Adrenal gland (tissue), 9 donors: ENCODE measurements at regions not wholly inside any gene's neighbourhood (a gene's known extent, or its start where the extent isn't known, plus 50 kb on each side); places are given as distances from the start of the nearest gene placed in this dataset.

Experiments
- DNase-seq, 7 donors: peaks; one replicate each; pipeline ENCODE4 v3.0.0-alpha.2; 2019 to 2020
- H3K27ac ChIP-seq, 5 donors: fragments of 200-600 bp; sonication (generic) in 4 of 5; 1 replicate in 3 of 5; 2 replicates in 2 of 5; pipeline versions ENCODE4 v1.5.1 to v1.8.0; 2016 to 2020; ENCODE audit warnings: mild to moderate bottlenecking in 1 of 5
- H3K27me3 ChIP-seq: fragments of 200-600 bp; 2 replicates; pipeline ENCODE4 v1.8.0; 2021
- H3K36me3 ChIP-seq, 2 donors: fragments of 200-600 bp; replicated peaks in 1 of 2; 1 replicate in 1 of 2; 2 replicates in 1 of 2; pipeline versions ENCODE4 v1.5.1 to v1.8.0; 2018 to 2022
- H3K4me1 ChIP-seq, 2 donors: fragments of 200-600 bp; replicated peaks in 1 of 2; 1 replicate in 1 of 2; 2 replicates in 1 of 2; pipeline versions ENCODE4 v1.5.1 to v1.8.0; 2018 to 2021
- H3K4me3 ChIP-seq, 4 donors: fragments of 200-600 bp; sonication (generic) in 3 of 4; one replicate each; pipeline ENCODE4 v1.5.1; 2016 to 2018
- H3K9me3 ChIP-seq, 3 donors: fragments of 200-600 bp; sonication (generic) in 1 of 3; replicated peaks in 1 of 3; 1 replicate in 2 of 3; 2 replicates in 1 of 3; pipeline versions ENCODE4 v1.5.1 to v1.8.0; 2016 to 2021
- POLR2A ChIP-seq, 2 donors: fragments of 450-650 bp; IDR thresholded peaks; one replicate each; pipeline ENCODE4 v1.6.1; 2017; ENCODE audit warnings: antibody characterized with exemption in 2 of 2, mild to moderate bottlenecking in 2 of 2, moderate library complexity in 1 of 2
- WGBS, 4 donors: extraction: QIAGEN DNeasy Blood & Tissue Kit in 2 of 4; methylation state at CpG; one replicate each; pipeline versions ENCODE4 v1.1.5 to v1.1.7; 2013 to 2017; 5-methylcytosine and 5-hydroxymethylcytosine counted together
- intact Hi-C, 2 donors: fragments of 100-400 bp; cut with DNase I; formaldehyde crosslinking; loops; one replicate each; pipeline versions ENCODE4 v1.14.1 to v1.15.0; 2022 to 2023
- TF ChIP-seq, protein P1 (sequence below), 6 experiments: fragments of 450-650 bp in 4 of 6; fragments of 200-600 bp in 2 of 6; sonication (generic) in 1 of 6; IDR thresholded peaks; 1 replicate in 5 of 6; 2 replicates in 1 of 6; pipeline versions ENCODE4 v1.5.1 to v1.8.0; 2016 to 2021; ENCODE audit warnings: antibody characterized with exemption in 6 of 6, mild to moderate bottlenecking in 2 of 6, moderate library complexity in 1 of 6
- donor health status: healthy with polysubstance abuse.
- donor health status: Bipolar disorder and iron deficiency.
- donor health status: DM: yes; HTN: yes; CAD: no.
- donor health status: DM: no; HTN: no; CAD: no.
- donor health status: DM: no; HTN: no; CAD: no.

- peaks cover 0 to 8% of the 10 kb centered on the region in 2 donors for H3K4me1 ChIP-seq
- H3K27me3 ChIP-seq, result no peaks in the 10 kb centered on the region
- no peak overlapping the region for H3K27ac ChIP-seq
- intact Hi-C loops, result no loop called here
- H3K4me3 ChIP-seq, result no peak overlapping the region
- H3K9me3 ChIP-seq, result no peaks in the 10 kb centered on the region
- TF ChIP-seq, protein P1, sequence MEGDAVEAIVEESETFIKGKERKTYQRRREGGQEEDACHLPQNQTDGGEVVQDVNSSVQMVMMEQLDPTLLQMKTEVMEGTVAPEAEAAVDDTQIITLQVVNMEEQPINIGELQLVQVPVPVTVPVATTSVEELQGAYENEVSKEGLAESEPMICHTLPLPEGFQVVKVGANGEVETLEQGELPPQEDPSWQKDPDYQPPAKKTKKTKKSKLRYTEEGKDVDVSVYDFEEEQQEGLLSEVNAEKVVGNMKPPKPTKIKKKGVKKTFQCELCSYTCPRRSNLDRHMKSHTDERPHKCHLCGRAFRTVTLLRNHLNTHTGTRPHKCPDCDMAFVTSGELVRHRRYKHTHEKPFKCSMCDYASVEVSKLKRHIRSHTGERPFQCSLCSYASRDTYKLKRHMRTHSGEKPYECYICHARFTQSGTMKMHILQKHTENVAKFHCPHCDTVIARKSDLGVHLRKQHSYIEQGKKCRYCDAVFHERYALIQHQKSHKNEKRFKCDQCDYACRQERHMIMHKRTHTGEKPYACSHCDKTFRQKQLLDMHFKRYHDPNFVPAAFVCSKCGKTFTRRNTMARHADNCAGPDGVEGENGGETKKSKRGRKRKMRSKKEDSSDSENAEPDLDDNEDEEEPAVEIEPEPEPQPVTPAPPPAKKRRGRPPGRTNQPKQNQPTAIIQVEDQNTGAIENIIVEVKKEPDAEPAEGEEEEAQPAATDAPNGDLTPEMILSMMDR (IDR thresholded peaks at IDR 0.05), result no peak
- no peak for TF ChIP-seq POLR2A (IDR thresholded peaks at IDR 0.05)
- no peak for DNase-seq
- no peaks in the 10 kb centered on the region for H3K36me3 ChIP-seq
- WGBS, 4 donors, result 60 to 77% (median 66%) methylated on average over 2 of the region's 2 CpGs
Observed at GRCh38 chr21:32916522-32917099, 109.1 kb upstream of the OLIG2 start.

- WGBS, 4 donors, result 45 to 59% (median 55%) methylated on average over 9 to 10 of the region's 10 CpGs
- no peaks in the 10 kb centered on the region for H3K27me3 ChIP-seq
- peaks cover 0 to 8% of the 10 kb centered on the region in 2 donors for H3K4me1 ChIP-seq
- intact Hi-C loops, result no loop called here
- H3K9me3 ChIP-seq, result no peaks in the 10 kb centered on the region
- H3K36me3 ChIP-seq, result no peaks in the 10 kb centered on the region
- H3K4me3 ChIP-seq, result no peak overlapping the region
- peak overlapping the region in 1 of 5 donors; percentile 35 for H3K27ac ChIP-seq
- TF ChIP-seq POLR2A (IDR thresholded peaks at IDR 0.05), result no peak
- peak in 1 of 7 donors; percentile 28 for DNase-seq
Observed at GRCh38 chr21:32917362-32918135, 108.2 kb upstream of the OLIG2 start.

DNA sequence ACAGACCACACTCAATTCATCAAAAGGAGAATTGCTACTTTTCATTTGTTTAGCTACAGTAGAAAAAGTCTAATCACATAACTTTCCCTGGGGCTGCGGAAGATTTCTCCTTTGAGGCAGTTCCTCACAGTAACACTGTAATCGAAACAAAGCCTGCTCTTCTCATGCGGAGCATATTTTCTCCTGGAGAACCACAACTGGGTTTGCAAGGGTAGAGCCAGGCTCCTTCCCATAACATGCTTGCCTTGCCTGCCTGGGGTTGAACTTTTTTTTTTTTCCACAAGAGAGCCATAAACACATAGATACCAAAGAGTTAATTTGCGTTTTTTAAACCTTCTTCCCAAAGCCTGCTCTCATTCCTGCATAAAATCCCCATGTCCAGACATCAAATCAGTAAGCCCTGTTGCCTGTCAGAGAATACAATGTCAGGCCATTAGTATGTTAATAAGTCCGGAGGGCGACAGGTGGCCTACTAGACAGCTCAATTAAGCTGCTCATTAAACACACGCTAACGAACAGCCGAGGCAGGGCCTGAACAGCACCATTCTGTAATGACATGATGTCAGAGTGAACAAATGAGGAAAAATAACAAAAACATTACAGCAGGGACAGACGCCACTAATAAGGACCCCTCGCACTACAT is 107.1 kb upstream of the OLIG2 start:
- no peak overlapping the region for H3K27ac ChIP-seq
- peaks cover 0 to 8% of the 10 kb centered on the region in 2 donors for H3K4me1 ChIP-seq
- no peaks in the 10 kb centered on the region for H3K27me3 ChIP-seq
- intact Hi-C loops, result no loop called here
- no peak for DNase-seq
- no peaks in the 10 kb centered on the region for H3K9me3 ChIP-seq
- H3K4me3 ChIP-seq, result no peak overlapping the region
- no peaks in the 10 kb centered on the region for H3K36me3 ChIP-seq
- TF ChIP-seq, protein P1 (IDR thresholded peaks at IDR 0.05), result no peak
- TF ChIP-seq POLR2A (IDR thresholded peaks at IDR 0.05), result no peak
- 75 to 88% (median 86%) methylated on average over 11 of the region's 11 CpGs for WGBS, 4 donors

DNA sequence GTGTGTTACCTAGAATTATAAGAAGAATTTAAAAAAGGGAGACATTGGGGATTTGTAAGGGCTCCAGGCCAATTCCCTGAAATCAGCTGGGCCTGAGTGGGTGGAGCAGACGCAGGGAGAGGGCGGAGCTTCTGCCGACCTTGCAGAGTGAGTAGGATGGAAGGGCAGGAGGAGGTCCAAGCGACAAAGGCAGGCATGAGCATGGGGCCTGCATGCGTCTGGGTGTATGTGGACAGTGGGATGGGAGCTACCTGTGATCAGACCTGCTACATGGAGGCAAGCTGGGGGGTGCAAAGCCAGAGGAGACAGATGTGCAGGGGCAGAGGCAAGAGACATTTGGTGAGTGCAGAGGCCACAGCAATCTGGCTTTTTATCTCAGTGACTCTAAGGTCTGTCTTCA is 105.3 kb upstream of the OLIG2 start:
- H3K27ac ChIP-seq, result no peak overlapping the region
- DNase-seq, result no peak
- TF ChIP-seq, protein P1 (IDR thresholded peaks at IDR 0.05), result no peak
- TF ChIP-seq POLR2A (IDR thresholded peaks at IDR 0.05), result no peak

More for the DNA sequence above, 105.3 kb upstream of the OLIG2 start:
- Histone ChIP-seq H3K9me3 (no peaks in the 10 kb centered on the region), H3K36me3 (no peaks in the 10 kb centered on the region), H3K4me1 (peaks cover 0 to 8% of the 10 kb centered on the region in 2 donors), H3K4me3 (no peak overlapping the region), H3K27me3 (no peaks in the 10 kb centered on the region)
- 70 to 96% (median 74%) methylated on average over 5 of the region's 5 CpGs for WGBS, 4 donors
- intact Hi-C loops, result no loop called here
